HCT116 (cell line): ENCODE measurements at regions not wholly inside any gene's neighbourhood (a gene's known extent, or its start where the extent isn't known, plus 50 kb on each side); places are given as distances from the start of the nearest gene placed in this dataset.

Source experiments
- ATAC-seq: fragments of 200-7000 bp; cut with Tn5 transposase; 2 replicates; pipeline ENCODE4 v1.9.1; 2020; ENCODE audit warnings: mild to moderate bottlenecking, moderate library complexity
- BruUV-seq: library from RNA; stranded (reverse); fragments of 400-500 nt; replicated peaks from 2 replicates; lab custom pipeline; 2021; lab: Mats Ljungman, UMichigan
- CTCF ChIA-PET: fragments of 300-600 bp; sonication (Branson Sonifier 250); formaldehyde crosslinking; loops from one replicate; lab custom pipeline; 2021; ENCODE audit warnings: antibody characterized with exemption; lab: Charles Lee
- POLR2A ChIA-PET: fragments of 300-600, 350-600 bp; sonication (Branson Sonifier 250); formaldehyde crosslinking; loops from one replicate; lab custom pipeline; 2021; ENCODE audit warnings: antibody characterized with exemption; lab: Charles Lee
- RAD21 ChIA-PET, 2 experiments: fragments of 300-600 bp; sonication (Branson Sonifier 250); formaldehyde crosslinking; loops; one replicate each; lab custom pipeline; 2023; ENCODE audit warnings: low total read pairs in 2 of 2; ENCODE audit not compliant: uncharacterized antibody in 2 of 2, unreplicated experiment in 2 of 2, low non-redundant PET in 1 of 2; lab: Charles Lee
- DNase-seq: peaks from one replicate; pipeline ENCODE4 v3.0.0-alpha.2; 2010; ENCODE audit warnings: low read depth, low spot score
- H2AFZ ChIP-seq: fragments of 200-600 bp; shearing (Covaris generic), sonication (generic); 2 replicates; pipeline ENCODE4 v1.6.1; 2017; ENCODE audit warnings: low read depth, mixed run types, mixed read lengths, antibody characterized with exemption, low read length; ENCODE audit not compliant: poor library complexity, severe bottlenecking
- H3K27ac ChIP-seq: 2 replicates; pipeline ENCODE4 v1.5.1; 2012; ENCODE audit warnings: low read depth, low read length
- H3K27me3 ChIP-seq: fragments of 200-600 bp; sonication (generic); 2 replicates; pipeline ENCODE4 v1.6.1; 2016; ENCODE audit warnings: mixed run types, low read length, mixed read lengths; ENCODE audit not compliant: insufficient read depth
- H3K36me3 ChIP-seq, 2 experiments: fragments of 200-500 bp in 1 of 2; fragments of 200-600 bp in 1 of 2; sonication (Bioruptor generic) in 1 of 2; sonication (generic) in 1 of 2; 2 replicates each; pipeline versions ENCODE4 v1.5.1 to v1.6.1; 2014 to 2016; ENCODE audit warnings: low read length in 2 of 2, inconsistent platforms in 1 of 2, mixed read lengths in 1 of 2, mixed run types in 1 of 2; ENCODE audit not compliant: insufficient read depth in 2 of 2, control insufficient read depth in 1 of 2
- H3K4me1 ChIP-seq, 2 experiments: fragments of 200-600 bp in 1 of 2; sonication (generic) in 1 of 2; 2 replicates each; pipeline versions ENCODE4 v1.5.1 to v1.6.1; 2012 to 2017; ENCODE audit warnings: low read length in 2 of 2, inconsistent platforms in 1 of 2, mild to moderate bottlenecking in 1 of 2, mixed read lengths in 1 of 2, mixed run types in 1 of 2, moderate library complexity in 1 of 2; ENCODE audit not compliant: insufficient read depth in 2 of 2, control insufficient read depth in 1 of 2
- H3K4me2 ChIP-seq: fragments of 200-600 bp; sonication (generic); 2 replicates; pipeline ENCODE4 v1.6.1; 2017; ENCODE audit warnings: mixed run types, low read length, mixed read lengths
- H3K4me3 ChIP-seq, 2 experiments: fragments of 200-600 bp in 1 of 2; sonication (generic) in 1 of 2; replicated peaks in 1 of 2; 2 replicates each; pipeline ENCODE4 v1.5.1; 2011 to 2016; ENCODE audit warnings: low read length in 2 of 2, control low read depth in 1 of 2, low read depth in 1 of 2, mild to moderate bottlenecking in 1 of 2, mixed read lengths in 1 of 2, mixed run types in 1 of 2
- H3K79me2 ChIP-seq: fragments of 200-600 bp; sonication (generic); 2 replicates; pipeline ENCODE4 v1.6.1; 2017; ENCODE audit warnings: mild to moderate bottlenecking, mixed run types, low read length, moderate library complexity, mixed read lengths; ENCODE audit not compliant: insufficient read depth
- H3K9ac ChIP-seq: fragments of 200-600 bp; sonication (generic); 2 replicates; pipeline ENCODE4 v1.6.1; 2016; ENCODE audit warnings: low read length, mixed read lengths
- H3K9me2 ChIP-seq: fragments of 200-600 bp; sonication (generic), shearing (Covaris generic); 2 replicates; pipeline ENCODE4 v1.6.1; 2017; ENCODE audit warnings: mixed run types, mild to moderate bottlenecking, moderate library complexity; ENCODE audit not compliant: insufficient read depth
- H3K9me3 ChIP-seq, 2 experiments: fragments of 200-500 bp in 1 of 2; fragments of 200-600 bp in 1 of 2; sonication (Bioruptor generic) in 1 of 2; sonication (generic) in 1 of 2; 2 replicates each; pipeline ENCODE4 v1.6.1; 2014 to 2017; ENCODE audit warnings: low read length in 2 of 2, mixed read lengths in 2 of 2, inconsistent platforms in 1 of 2, low read depth in 1 of 2, mild to moderate bottlenecking in 1 of 2, mixed run types in 1 of 2, moderate library complexity in 1 of 2; ENCODE audit not compliant: control insufficient read depth in 1 of 2, insufficient read depth in 1 of 2
- H4K20me1 ChIP-seq: fragments of 200-600 bp; sonication (generic), shearing (Covaris generic); 2 replicates; pipeline ENCODE4 v1.6.1; 2017; ENCODE audit warnings: mixed run types, mild to moderate bottlenecking, moderate library complexity; ENCODE audit not compliant: insufficient read depth
- ATF3 ChIP-seq: IDR thresholded peaks from 2 replicates; pipeline ENCODE4 v1.6.1; 2012
- CBX3 ChIP-seq: IDR thresholded peaks from 2 replicates; pipeline ENCODE4 v1.6.1; 2012; ENCODE audit warnings: low read depth
- EGR1 ChIP-seq: IDR thresholded peaks from 2 replicates; pipeline ENCODE4 v1.6.1; 2012; ENCODE audit warnings: low read depth
- ELF1 ChIP-seq: IDR thresholded peaks from 2 replicates; pipeline ENCODE4 v1.6.1; 2012; ENCODE audit warnings: low read depth, borderline replicate concordance
- EZH2 ChIP-seq: fragments of 200-600 bp; sonication (generic); IDR thresholded peaks from 2 replicates; pipeline ENCODE4 v1.6.1; 2017; ENCODE audit warnings: antibody characterized with exemption, mixed run types
- EZH2phosphoT487 ChIP-seq: fragments of 200-600 bp; IDR thresholded peaks from 2 replicates; pipeline ENCODE4 v1.6.1; 2018; ENCODE audit warnings: antibody characterized with exemption, borderline replicate concordance
- FOSL1 ChIP-seq: IDR thresholded peaks from 2 replicates; pipeline ENCODE4 v1.6.1; 2012; ENCODE audit warnings: low read depth
- JUND ChIP-seq: IDR thresholded peaks from 2 replicates; pipeline ENCODE4 v1.6.1; 2012
- POLR2A ChIP-seq: IDR thresholded peaks from 2 replicates; pipeline ENCODE4 v1.7.0; 2011; ENCODE audit warnings: borderline replicate concordance; ENCODE audit not compliant: insufficient read depth, insufficient read length; ENCODE audit errors: extremely low read depth
- SIN3A ChIP-seq: IDR thresholded peaks from 2 replicates; pipeline ENCODE4 v1.6.1; 2012; ENCODE audit warnings: low read depth
- SP1 ChIP-seq: IDR thresholded peaks from 2 replicates; pipeline ENCODE4 v1.6.1; 2012; ENCODE audit warnings: low read depth
- SRF ChIP-seq: IDR thresholded peaks from 2 replicates; pipeline ENCODE4 v1.6.1; 2012; ENCODE audit warnings: low read depth
- TCF7L2 ChIP-seq: IDR thresholded peaks from 2 replicates; pipeline ENCODE4 v1.7.0; 2011; ENCODE audit warnings: borderline replicate concordance, inconsistent platforms; ENCODE audit not compliant: insufficient read depth, insufficient read length; ENCODE audit errors: extremely low read depth
- YY1 ChIP-seq: IDR thresholded peaks from 2 replicates; pipeline ENCODE4 v1.6.1; 2011; ENCODE audit warnings: low read length, low read depth, moderate library complexity, mild to moderate bottlenecking; ENCODE audit not compliant: insufficient replicate concordance; ENCODE audit errors: extremely low read depth
- ZBTB33 ChIP-seq: IDR thresholded peaks from 2 replicates; pipeline ENCODE4 v1.6.1; 2011; ENCODE audit warnings: mild to moderate bottlenecking, low read length, moderate library complexity; ENCODE audit not compliant: insufficient replicate concordance; ENCODE audit errors: extremely low read depth
- ZFX ChIP-seq: fragments of 450-650 bp; IDR thresholded peaks from 2 replicates; pipeline ENCODE4 v1.6.1; 2017
- intact Hi-C: fragments of 100-400 bp; cut with micrococcal nuclease; formaldehyde crosslinking; loops from 2 replicates; pipeline ENCODE4 v1.10.0; 2022

DNA sequence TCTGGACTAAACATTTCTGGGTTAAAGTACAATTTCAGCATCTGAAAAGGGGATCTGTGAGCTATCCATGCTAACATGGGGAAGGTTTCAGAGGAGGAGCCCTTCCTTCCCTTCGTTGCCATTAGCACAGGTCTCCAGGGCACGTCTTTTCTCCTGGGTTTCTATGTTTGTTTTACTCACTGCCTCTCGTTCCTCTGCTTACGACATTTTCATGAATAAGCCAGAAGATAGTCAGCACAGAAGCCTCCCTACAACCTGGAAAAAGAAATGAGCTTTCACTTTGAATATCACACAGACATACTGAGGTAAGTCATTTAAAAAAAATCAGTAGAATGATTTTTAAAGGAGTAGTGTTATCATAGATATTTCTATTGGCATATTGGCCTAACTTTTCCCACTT lies 117.2 kb upstream of the KCNMB2 start:
- intact Hi-C loops: no loop called here
- TF ChIP-seq YY1 (no peak), FOSL1 (no peak), TCF7L2 (no peak), EGR1 (no peak), ATF3 (no peak), EZH2phosphoT487 (no peak), EZH2 (no peak), JUND (no peak), SP1 (no peak), POLR2A (no peak), CBX3 (no peak), SRF (no peak), ZBTB33 (no peak), SIN3A (no peak), ELF1 (no peak), ZFX (no peak)
- CTCF ChIA-PET: interaction anchor here (3.6 kb wide), 1 partner anchor 17 kb away, joined by 13 read pairs; no protein-coding TSS in a partner anchor
- DNase-seq (no peak), ATAC-seq (no peak)
- Histone ChIP-seq H3K4me1 (no peaks in the 10 kb centered on the region), H3K36me3 (no peaks in the 10 kb centered on the region), H3K27ac (no peak overlapping the region), H3K4me2 (no peak overlapping the region), H3K9me2 (no peaks in the 10 kb centered on the region), H3K9ac (no peak overlapping the region), H3K4me3 (no peak overlapping the region), H4K20me1 (no peaks in the 10 kb centered on the region), H3K9me3 (no peaks in the 10 kb centered on the region), H2AFZ (no peak overlapping the region), H3K27me3 (no peaks in the 10 kb centered on the region), H3K79me2 (no peaks in the 10 kb centered on the region)
- no TSS peak for BruUV-seq
- RAD21 ChIA-PET: no interaction called here
- POLR2A ChIA-PET: no interaction called here
